Inferior parietal cortex (tissue), 1 donor: ENCODE measurements at regions not wholly inside any gene's neighbourhood (a gene's known extent, or its start where the extent isn't known, plus 50 kb on each side); places are given as distances from the start of the nearest gene placed in this dataset.
"Not testable (repeated sequence)": the region's sequence is repeated elsewhere in the genome, so short reads cannot be mapped to it uniquely, and the experiment has no call there.

Source experiments
- DNase-seq: peaks from one replicate; pipeline ENCODE4 v3.0.0-alpha.2; 2016; ENCODE audit errors: extremely low spot score

GRCh38 chr4:123537906-123538402, 141.4 kb downstream of the SPRY1 start:
- not testable (repeated sequence) for DNase-seq

GRCh38 chr4:123545667-123546572, 149.3 kb downstream of the SPRY1 start:
- DNase-seq: no peak

- no peak for DNase-seq
These were observed 150.0 kb downstream of the SPRY1 start for GRCh38 chr4:123546573-123547060.

GRCh38 chr4:123547216-123548165, 150.9 kb downstream of the SPRY1 start:
- no peak for DNase-seq

- no peak for DNase-seq
These were observed 156.7 kb downstream of the SPRY1 start for GRCh38 chr4:123553279-123553678.

GRCh38 chr4:123553733-123554637, 157.4 kb downstream of the SPRY1 start:
- DNase-seq: no peak

- no peak for DNase-seq
These were observed 158.2 kb downstream of the SPRY1 start for GRCh38 chr4:123554801-123555232.

GRCh38 chr4:123555233-123555806, 158.7 kb downstream of the SPRY1 start:
- peak; percentile 28 for DNase-seq

- DNase-seq: no peak
These were observed 159.2 kb downstream of the SPRY1 start for GRCh38 chr4:123555807-123556273.

- DNase-seq: no peak
These were observed 159.9 kb downstream of the SPRY1 start for GRCh38 chr4:123556526-123556925.

GRCh38 chr4:123557857-123558536, 161.4 kb downstream of the SPRY1 start:
- DNase-seq: no peak

- DNase-seq: no peak
These were observed 162.3 kb downstream of the SPRY1 start for GRCh38 chr4:123558865-123559264.

- no peak for DNase-seq
These were observed 163.6 kb downstream of the SPRY1 start for GRCh38 chr4:123559955-123560871.

- DNase-seq: no peak
These were observed 164.9 kb downstream of the SPRY1 start for GRCh38 chr4:123561525-123561924.

GRCh38 chr4:123562994-123563750, 166.6 kb downstream of the SPRY1 start:
- DNase-seq: no peak

- peak; percentile 61 for DNase-seq
These were observed 168.3 kb downstream of the SPRY1 start for GRCh38 chr4:123564758-123565346.

- DNase-seq: no peak
These were observed 172.3 kb downstream of the SPRY1 start for GRCh38 chr4:123568936-123569335.

- no peak for DNase-seq
These were observed 172.9 kb downstream of the SPRY1 start for GRCh38 chr4:123569541-123569940.
